ENCODE measurements at regions not wholly inside any gene's neighbourhood (a gene's known extent, or its start where the extent isn't known, plus 50 kb on each side); places are given as distances from the start of the nearest gene placed in this dataset.

GRCh38 chr6:114418304-114418972, 75.6 kb upstream of the HS3ST5 start:
- no peak overlapping the region for H3K27ac ChIP-seq (ENCODE audit: control insufficient read depth, insufficient read depth)
- no TSS peak for BruUV-seq (replicated peaks)
- ATAC-seq = no peak
- ChIA-PET RAD21 (ENCODE audit: unreplicated experiment) (no interaction called here), POLR2A (no interaction called here), SMC1A (ENCODE audit: uncharacterized antibody, unreplicated experiment) (no interaction called here), CTCF (no interaction called here)
- no peaks in the 10 kb centered on the region for H3K36me3 ChIP-seq (ENCODE audit: control insufficient read depth in 2 of 2, insufficient read depth in 2 of 2, low read length in 1 of 2)
- no peaks in the 10 kb centered on the region for H3K79me2 ChIP-seq (ENCODE audit: control insufficient read depth, insufficient read depth, low read length)
- intact Hi-C loops (cut with micrococcal nuclease; ENCODE audit: unreplicated experiment) = no loop called here
- 13% methylated on average over 5 of the region's 5 CpGs for WGBS (ENCODE audit: insufficient coverage, insufficient replicate concordance, low lambda C conversion rate, missing lambda C conversion rate)
- no peak overlapping the region for H3K4me3 ChIP-seq
- no peaks in the 10 kb centered on the region for H3K27me3 ChIP-seq (replicated peaks in 1 of 2; ENCODE audit: control insufficient read depth in 2 of 2, insufficient read depth in 2 of 2, low read length in 1 of 2)
- no peak overlapping the region for H3K4me2 ChIP-seq (ENCODE audit: control insufficient read depth, insufficient read depth)
- H3K9ac ChIP-seq (ENCODE audit: control insufficient read depth, insufficient read depth, low read length) = no peak overlapping the region
- no peaks in the 10 kb centered on the region for H3K4me1 ChIP-seq (ENCODE audit: control insufficient read depth, insufficient read depth, low read length)
- no peak for FAIRE-seq
- no peak for TF ChIP-seq JUNB (IDR thresholded peaks at IDR 0.05)
- TF ChIP-seq ZNF207 (IDR thresholded peaks at IDR 0.05; ENCODE audit: borderline replicate concordance) = no peak
- TF ChIP-seq ZNF622 (IDR thresholded peaks at IDR 0.05) = no peak
- TF ChIP-seq EGR1 (IDR thresholded peaks at IDR 0.05; ENCODE audit: borderline replicate concordance in 1 of 2, low read depth in 2 of 2, low read length in 2 of 2) = no peak
- TF ChIP-seq HDGF (IDR thresholded peaks at IDR 0.05) = no peak
- TF ChIP-seq GABPA (IDR thresholded peaks at IDR 0.05; ENCODE audit: low read depth) = no peak
- no peak for TF ChIP-seq ETV6 (conservative IDR thresholded peaks at IDR 0.05 in 1 of 2, IDR thresholded peaks at IDR 0.05 in 1 of 2; ENCODE audit: borderline replicate concordance in 1 of 2, low read depth in 1 of 2)
- no peak for TF ChIP-seq RCOR1 (conservative IDR thresholded peaks at IDR 0.05; ENCODE audit: low read depth, low read length)
- TF ChIP-seq TARDBP (IDR thresholded peaks at IDR 0.05; ENCODE audit: borderline replicate concordance) = no peak
- TF ChIP-seq PAX5 (IDR thresholded peaks at IDR 0.05; ENCODE audit: borderline replicate concordance, low read depth, low read length) = no peak
- no peak for TF ChIP-seq STAT3 (IDR thresholded peaks at IDR 0.05; ENCODE audit: low read depth, low read length)
- TF ChIP-seq CREM (IDR thresholded peaks at IDR 0.05; ENCODE audit: low read depth) = no peak
- TF ChIP-seq SREBF1 (IDR thresholded peaks at IDR 0.05; ENCODE audit: low read length) = no peak
- no peak for TF ChIP-seq RUNX3 (IDR thresholded peaks at IDR 0.05; ENCODE audit: low read length)
- no peak for TF ChIP-seq MEF2B (IDR thresholded peaks at IDR 0.05; ENCODE audit: partially characterized antibody, poor library complexity, severe bottlenecking)
- TF ChIP-seq SIN3A (IDR thresholded peaks at IDR 0.05; ENCODE audit: low read depth, low read length) = no peak
- H2AFZ ChIP-seq (ENCODE audit: control insufficient read depth, low read depth, low read length) = no peak overlapping the region
- no peak for DNase-seq (ENCODE audit: low read depth, low spot score)
- H3K9me3 ChIP-seq (replicated peaks; ENCODE audit: control insufficient read depth, insufficient read depth, low read length) = no peaks in the 10 kb centered on the region
- in situ Hi-C loops (cut with MboI) = no loop called here
- H4K20me1 ChIP-seq (ENCODE audit: control insufficient read depth, insufficient read depth) = no peaks in the 10 kb centered on the region
